ENCODE measurements at regions not wholly inside any gene's neighbourhood (a gene's known extent, or its start where the extent isn't known, plus 50 kb on each side); places are given as distances from the start of the nearest gene placed in this dataset.

DNA sequence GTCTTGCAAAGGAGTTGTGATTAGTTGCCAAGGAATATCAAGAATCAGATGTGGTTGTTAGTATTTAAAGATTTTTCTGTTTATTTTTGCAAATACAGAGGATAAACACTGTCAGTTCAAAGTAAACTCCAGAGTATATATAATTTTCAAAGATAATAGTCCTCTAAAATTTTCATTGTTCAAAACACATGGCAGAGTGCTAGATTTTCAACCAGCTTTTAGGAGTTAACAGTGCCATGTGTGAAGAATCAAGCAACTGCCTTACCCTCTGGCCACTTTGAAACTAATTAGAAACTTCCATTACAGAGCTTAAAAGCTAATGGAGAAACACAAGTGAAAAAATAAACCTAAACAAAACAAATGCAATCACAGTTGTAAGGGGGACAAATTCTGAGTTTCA is 1605.6 kb upstream of the ZEB2 start:
- TF ChIP-seq EZH2 (IDR thresholded peaks at IDR 0.05; ENCODE audit: low read length, unreplicated experiment) (no peak), EZH2phosphoT487 (IDR thresholded peaks at IDR 0.05; ENCODE audit: borderline replicate concordance, low read length) (no peak)
- TF ChIP-seq, protein P1, sequence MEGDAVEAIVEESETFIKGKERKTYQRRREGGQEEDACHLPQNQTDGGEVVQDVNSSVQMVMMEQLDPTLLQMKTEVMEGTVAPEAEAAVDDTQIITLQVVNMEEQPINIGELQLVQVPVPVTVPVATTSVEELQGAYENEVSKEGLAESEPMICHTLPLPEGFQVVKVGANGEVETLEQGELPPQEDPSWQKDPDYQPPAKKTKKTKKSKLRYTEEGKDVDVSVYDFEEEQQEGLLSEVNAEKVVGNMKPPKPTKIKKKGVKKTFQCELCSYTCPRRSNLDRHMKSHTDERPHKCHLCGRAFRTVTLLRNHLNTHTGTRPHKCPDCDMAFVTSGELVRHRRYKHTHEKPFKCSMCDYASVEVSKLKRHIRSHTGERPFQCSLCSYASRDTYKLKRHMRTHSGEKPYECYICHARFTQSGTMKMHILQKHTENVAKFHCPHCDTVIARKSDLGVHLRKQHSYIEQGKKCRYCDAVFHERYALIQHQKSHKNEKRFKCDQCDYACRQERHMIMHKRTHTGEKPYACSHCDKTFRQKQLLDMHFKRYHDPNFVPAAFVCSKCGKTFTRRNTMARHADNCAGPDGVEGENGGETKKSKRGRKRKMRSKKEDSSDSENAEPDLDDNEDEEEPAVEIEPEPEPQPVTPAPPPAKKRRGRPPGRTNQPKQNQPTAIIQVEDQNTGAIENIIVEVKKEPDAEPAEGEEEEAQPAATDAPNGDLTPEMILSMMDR (conservative IDR thresholded peaks at IDR 0.05; ENCODE audit: low read depth, low read length), result no peak

All from PC-3 (cell line).